ENCODE measurements at regions not wholly inside any gene's neighbourhood (a gene's known extent, or its start where the extent isn't known, plus 50 kb on each side); places are given as distances from the start of the nearest gene placed in this dataset.

- no peak overlapping the region for H3K4me3 Mint-ChIP-seq
- H3K27me3 ChIP-seq (ENCODE audit: control insufficient read depth in 2 of 2, insufficient read depth in 2 of 2, low read length in 2 of 2): no peaks in the 10 kb centered on the region
- WGBS (ENCODE audit: insufficient coverage): 97% methylated on average over 2 of the region's 2 CpGs
- H3K27ac Mint-ChIP-seq: no peak overlapping the region
- no peak overlapping the region for H3K4me2 ChIP-seq (replicated peaks; ENCODE audit: extremely low read depth, low read length, poor library complexity, severe bottlenecking)
- no peak overlapping the region for H2AFZ ChIP-seq (ENCODE audit: insufficient read depth, low read depth, low read length, poor library complexity, severe bottlenecking)
- H3K9me3 ChIP-seq (replicated peaks in 1 of 2; ENCODE audit: control insufficient read depth in 1 of 2, insufficient read depth in 1 of 2, low read length in 2 of 2): no peaks in the 10 kb centered on the region
- no peak overlapping the region for H3K9ac ChIP-seq (ENCODE audit: insufficient read depth, low read length, poor library complexity, severe bottlenecking)
- H4K20me1 ChIP-seq (ENCODE audit: insufficient read depth, low read length): no peaks in the 10 kb centered on the region
- TF ChIP-seq CTCF (IDR thresholded peaks at IDR 0.05): no peak
- H3K9me3 Mint-ChIP-seq: peaks cover 0 to 5% (median 1%) of the 10 kb centered on the region in 7 donors
- no peaks in the 10 kb centered on the region for H3K36me3 Mint-ChIP-seq
- H3K4me3 ChIP-seq (replicated peaks in 1 of 3; ENCODE audit: low read depth in 2 of 3, low read length in 3 of 3): no peak overlapping the region
- no peaks in the 10 kb centered on the region for H3K36me3 ChIP-seq (replicated peaks in 1 of 2; ENCODE audit: control insufficient read depth in 1 of 2, insufficient read depth in 2 of 2, low read length in 2 of 2)
- no peaks in the 10 kb centered on the region for H3K4me1 Mint-ChIP-seq
- H3K4me1 ChIP-seq (ENCODE audit: control insufficient read depth in 1 of 2, insufficient read depth in 2 of 2, low read length in 2 of 2): no peaks in the 10 kb centered on the region
- no peak overlapping the region for H3K27ac ChIP-seq (ENCODE audit: low read depth in 1 of 2, low read length in 2 of 2)
- H3K79me2 ChIP-seq (ENCODE audit: insufficient read depth, low read length): no peaks in the 10 kb centered on the region
- intact Hi-C loops (cut with micrococcal nuclease): no loop called here
- H3K27me3 Mint-ChIP-seq (ENCODE audit: low read depth in 3 of 3): peaks cover 2 to 9% (median 2%) of the 10 kb centered on the region in 3 donors
- DNase-seq: no peak
Observed at GRCh38 chr20:22473293-22473692, 111.1 kb downstream of the FOXA2 start.

- H3K27me3 Mint-ChIP-seq (ENCODE audit: low read depth in 3 of 3): peaks cover 0 to 9% (median 2%) of the 10 kb centered on the region in 3 donors
- Histone ChIP-seq H2AFZ (ENCODE audit: insufficient read depth, low read depth, low read length, poor library complexity, severe bottlenecking) (no peak overlapping the region), H3K79me2 (ENCODE audit: insufficient read depth, low read length) (no peaks in the 10 kb centered on the region), H3K9me3 (replicated peaks in 1 of 2; ENCODE audit: control insufficient read depth in 1 of 2, insufficient read depth in 1 of 2, low read length in 2 of 2) (no peaks in the 10 kb centered on the region), H3K36me3 (replicated peaks in 1 of 2; ENCODE audit: control insufficient read depth in 1 of 2, insufficient read depth in 2 of 2, low read length in 2 of 2) (no peaks in the 10 kb centered on the region), H3K27ac (ENCODE audit: low read depth in 1 of 2, low read length in 2 of 2) (no peak overlapping the region), H3K27me3 (ENCODE audit: control insufficient read depth in 2 of 2, insufficient read depth in 2 of 2, low read length in 2 of 2) (no peaks in the 10 kb centered on the region), H4K20me1 (ENCODE audit: insufficient read depth, low read length) (no peaks in the 10 kb centered on the region), H3K4me1 (ENCODE audit: control insufficient read depth in 1 of 2, insufficient read depth in 2 of 2, low read length in 2 of 2) (no peaks in the 10 kb centered on the region), H3K9ac (ENCODE audit: insufficient read depth, low read length, poor library complexity, severe bottlenecking) (no peak overlapping the region), H3K4me3 (replicated peaks in 1 of 3; ENCODE audit: low read depth in 2 of 3, low read length in 3 of 3) (no peak overlapping the region), H3K4me2 (replicated peaks; ENCODE audit: extremely low read depth, low read length, poor library complexity, severe bottlenecking) (no peak overlapping the region)
- H3K27ac Mint-ChIP-seq: no peak overlapping the region
- no peaks in the 10 kb centered on the region for H3K4me1 Mint-ChIP-seq
- intact Hi-C loops (cut with micrococcal nuclease): no loop called here
- no peak overlapping the region for H3K4me3 Mint-ChIP-seq
- no peak for DNase-seq
- H3K9me3 Mint-ChIP-seq: peaks cover 0 to 5% (median 1%) of the 10 kb centered on the region in 7 donors
- no peaks in the 10 kb centered on the region for H3K36me3 Mint-ChIP-seq
- no peak for TF ChIP-seq CTCF (IDR thresholded peaks at IDR 0.05)
- WGBS (ENCODE audit: insufficient coverage): 93% methylated on average over 9 of the region's 20 CpGs
Observed at GRCh38 chr20:22472447-22473100, 111.8 kb downstream of the FOXA2 start.

Data from CD14-positive monocyte (primary cell).